DMS 273 (cell line): ENCODE measurements at regions not wholly inside any gene's neighbourhood (a gene's known extent, or its start where the extent isn't known, plus 50 kb on each side); places are given as distances from the start of the nearest gene placed in this dataset.

ENCODE experiments used
- DNase-seq: peaks from one replicate; lab custom pipeline; 2025; ENCODE audit not compliant: unreplicated experiment; lab: John Stamatoyannopoulos, UW

DNA sequence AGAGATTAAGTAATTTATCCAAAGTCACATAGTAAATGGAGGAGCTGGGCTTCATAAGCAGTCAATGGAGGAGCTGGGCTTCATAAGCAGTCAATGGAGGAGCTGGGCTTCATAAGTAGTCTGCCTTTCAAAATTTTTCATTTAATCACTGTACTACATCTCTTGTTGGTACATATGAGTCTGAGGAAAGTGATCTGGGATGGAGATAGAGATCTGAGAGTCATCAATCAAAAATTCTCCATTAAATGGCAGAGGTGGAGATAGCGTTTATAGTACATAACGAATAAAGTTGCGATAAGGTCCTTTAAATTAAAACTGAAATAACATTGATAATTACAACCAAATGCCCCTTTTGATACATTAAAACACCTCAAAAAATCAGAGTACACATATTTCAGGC lies 189.3 kb downstream of the KLF5 start:
- DNase-seq, result no peak

DNA sequence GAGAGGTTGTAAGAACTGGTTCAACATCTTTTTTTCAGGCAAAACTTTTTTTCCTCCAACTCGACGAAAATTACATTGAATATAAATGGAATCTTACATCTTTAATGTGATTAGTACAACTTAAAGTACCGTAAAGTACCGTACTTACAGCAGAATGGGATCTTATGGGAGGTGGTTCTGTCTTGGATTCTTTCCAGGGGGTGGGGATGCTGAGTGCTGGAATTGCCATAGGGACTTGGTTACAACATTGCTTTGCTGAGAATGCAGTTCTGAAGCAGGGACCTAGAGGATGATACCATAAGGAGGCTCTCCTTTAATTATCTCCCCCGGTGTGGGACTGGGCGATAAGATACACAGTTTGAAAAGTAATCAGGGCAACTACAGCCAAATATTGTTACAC lies 186.4 kb downstream of the KLF5 start:
- DNase-seq, result no peak

DNA sequence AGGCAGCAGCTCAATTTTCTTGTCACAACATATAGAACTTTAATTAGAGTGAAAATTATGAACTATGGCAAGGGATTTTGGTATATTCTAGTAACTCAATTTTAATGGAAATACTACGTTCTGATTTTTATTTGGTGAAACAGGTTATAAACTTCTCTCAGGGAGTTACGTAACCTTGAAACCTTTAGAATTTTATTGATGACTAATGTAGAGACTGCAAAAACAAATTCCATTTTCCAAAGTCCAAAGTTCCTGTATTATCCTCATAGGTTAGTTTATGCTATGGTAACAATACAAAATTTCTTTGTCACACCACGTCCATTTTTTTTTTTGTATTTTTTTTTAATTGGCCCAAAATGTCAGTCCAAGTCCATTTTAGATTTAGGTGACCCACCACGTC lies 185.7 kb downstream of the KLF5 start:
- DNase-seq, result no peak

DNA sequence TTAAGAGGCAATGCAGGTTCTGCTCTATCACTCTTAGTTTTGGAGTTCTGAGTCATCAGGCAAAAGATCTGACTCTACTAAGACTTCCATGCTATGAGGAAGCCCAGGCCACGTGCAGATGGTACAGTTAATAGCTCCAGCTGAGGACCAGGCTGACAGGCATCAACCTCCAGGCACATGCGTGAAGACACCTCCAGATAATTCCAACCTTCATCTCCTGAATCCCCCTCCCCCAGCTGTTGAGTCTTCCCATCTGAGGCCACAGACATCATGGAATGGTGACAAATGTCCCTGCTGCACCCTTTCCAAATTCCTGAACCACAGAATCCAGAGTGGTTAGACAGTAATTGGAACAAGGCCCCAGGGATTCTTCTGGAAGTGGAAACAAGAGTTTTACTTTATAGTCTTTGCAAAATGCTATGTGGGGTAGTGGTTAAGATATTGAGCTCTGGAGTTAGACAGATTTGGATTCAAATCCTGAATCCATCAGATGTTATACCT lies 183.8 kb downstream of the KLF5 start:
- DNase-seq, result no peak

DNA sequence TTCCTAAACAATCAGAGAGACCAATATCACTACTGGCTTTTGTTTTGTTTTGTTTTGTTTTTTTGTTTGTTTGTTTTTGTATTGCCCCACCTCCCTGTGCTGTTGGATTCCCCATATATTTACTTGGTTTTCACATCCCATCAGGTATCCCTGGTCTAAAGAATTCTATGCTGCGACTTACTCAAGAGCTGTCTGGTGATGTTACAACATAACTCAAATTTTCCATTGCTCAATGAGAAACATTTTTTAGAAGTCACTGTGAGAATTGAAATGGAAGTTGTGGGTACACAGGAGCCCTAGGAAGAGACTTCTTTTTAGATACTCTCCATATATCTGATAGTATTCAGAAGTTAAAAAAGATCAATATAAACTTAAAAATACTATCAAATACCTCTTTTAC lies 181.4 kb downstream of the KLF5 start:
- DNase-seq, result no peak

DNA sequence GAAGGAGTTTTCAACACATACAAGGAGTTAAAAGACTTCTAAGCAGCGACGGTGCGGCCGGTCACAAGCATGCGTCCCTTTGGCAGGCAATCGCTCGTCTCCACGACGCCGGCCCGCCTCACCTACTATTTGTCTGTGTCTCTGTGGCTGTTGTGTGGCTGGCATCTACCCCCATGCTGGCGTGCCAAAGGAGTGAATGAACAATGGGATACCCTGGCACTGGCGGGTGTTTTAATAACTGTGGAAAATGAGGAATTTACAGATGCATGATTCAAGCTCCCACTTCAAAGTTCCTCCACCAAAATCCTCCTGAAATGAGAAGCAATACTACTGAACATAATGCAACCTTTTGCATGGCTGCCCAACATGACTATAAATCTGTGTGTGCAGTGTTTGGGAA lies 176.6 kb downstream of the KLF5 start:
- no peak for DNase-seq

DNA sequence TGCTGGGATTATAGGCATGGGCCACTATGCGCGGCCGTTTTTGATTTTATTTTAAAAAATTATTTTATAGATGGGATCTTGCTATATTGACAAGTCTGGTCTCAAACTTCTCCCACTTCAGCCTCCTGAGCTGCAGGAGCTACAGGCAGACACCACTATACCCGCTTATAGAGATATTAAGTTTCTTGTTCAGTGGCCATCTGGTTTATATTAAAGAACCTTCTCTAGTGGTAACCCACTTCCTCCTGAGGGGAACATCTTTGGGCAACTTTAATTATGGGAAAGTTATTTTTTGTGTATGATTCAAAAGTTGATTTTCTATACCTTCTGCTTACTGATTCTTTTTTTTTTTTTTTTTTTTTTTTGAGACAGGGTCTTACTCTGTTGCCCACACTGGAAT lies 172.7 kb downstream of the KLF5 start:
- no peak for DNase-seq

DNA sequence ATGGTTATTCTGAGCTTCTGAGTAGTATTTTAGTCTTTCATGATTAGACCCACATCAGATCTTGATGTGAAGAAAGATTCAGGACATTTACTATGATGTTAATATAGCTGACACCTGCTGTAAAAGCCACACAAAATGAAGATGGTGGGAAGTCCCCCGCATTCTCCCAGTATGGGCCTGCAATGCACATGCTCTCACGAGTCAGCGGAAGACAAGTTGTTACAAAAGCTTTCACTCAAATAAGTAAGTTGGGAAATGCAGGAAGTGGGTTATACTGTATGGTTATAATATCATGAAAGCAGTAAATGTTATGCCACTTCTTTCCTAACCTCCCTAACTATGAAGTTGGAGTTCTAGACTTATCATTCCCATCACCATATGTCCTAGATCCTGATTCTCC lies 171.9 kb downstream of the KLF5 start:
- DNase-seq, result no peak

DNA sequence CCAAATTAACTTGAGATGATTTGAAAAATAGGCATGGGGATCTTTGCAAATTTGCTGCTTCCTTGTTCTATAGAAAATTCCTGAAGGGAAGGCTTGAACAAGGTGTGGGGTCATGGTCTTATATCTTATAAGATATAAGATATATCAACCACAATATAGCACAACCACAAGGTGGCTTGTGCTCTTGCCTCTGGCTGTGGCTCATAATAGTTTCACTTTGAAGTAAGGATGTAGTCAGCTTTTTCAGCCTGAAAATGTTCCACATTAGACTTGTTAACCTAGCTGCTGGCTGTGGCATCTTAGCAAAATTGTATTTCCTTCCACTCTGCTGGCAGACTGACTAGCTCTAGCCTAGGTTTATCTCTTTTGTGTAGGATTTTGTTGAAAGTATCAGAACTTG lies 169.7 kb downstream of the KLF5 start:
- DNase-seq, result no peak

DNA sequence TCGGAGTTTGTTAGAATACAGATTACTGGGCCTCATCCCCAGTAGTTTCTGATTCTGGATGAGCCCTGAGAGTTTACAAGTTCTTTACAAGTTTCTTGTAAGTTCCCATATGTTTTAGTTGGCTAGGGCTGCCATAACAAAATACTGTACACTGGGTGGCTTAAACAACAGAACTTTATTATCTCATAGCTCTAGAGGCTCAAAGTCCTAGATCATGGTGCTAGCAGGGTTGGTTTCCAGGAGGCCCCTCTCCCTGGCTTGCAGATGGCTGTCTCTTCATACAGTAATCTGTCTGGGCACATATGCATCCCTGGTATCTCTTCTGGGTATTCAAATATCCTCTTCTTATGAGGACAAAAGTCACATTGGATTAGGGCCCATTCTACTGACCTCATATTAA lies 167.2 kb downstream of the KLF5 start:
- no peak for DNase-seq

DNA sequence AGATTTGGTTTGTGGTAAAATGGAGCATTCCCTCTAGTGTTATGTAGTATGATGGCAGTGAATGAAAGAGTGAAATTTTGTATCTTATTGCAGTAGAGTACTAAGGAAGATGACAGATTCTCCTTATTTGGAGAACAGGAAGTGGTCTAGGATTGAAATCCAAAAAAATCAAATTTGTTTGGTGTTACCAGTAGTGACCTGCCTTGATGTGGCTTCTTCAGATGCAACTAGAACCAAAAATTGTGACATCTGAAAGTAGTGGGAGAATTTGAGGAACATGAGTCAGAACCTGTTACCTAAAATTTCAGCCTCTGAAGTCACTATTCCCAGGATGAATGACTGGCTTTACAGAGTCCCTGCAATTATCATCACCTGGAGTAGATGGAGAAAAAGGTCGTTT lies 165.9 kb downstream of the KLF5 start:
- DNase-seq, result no peak

DNA sequence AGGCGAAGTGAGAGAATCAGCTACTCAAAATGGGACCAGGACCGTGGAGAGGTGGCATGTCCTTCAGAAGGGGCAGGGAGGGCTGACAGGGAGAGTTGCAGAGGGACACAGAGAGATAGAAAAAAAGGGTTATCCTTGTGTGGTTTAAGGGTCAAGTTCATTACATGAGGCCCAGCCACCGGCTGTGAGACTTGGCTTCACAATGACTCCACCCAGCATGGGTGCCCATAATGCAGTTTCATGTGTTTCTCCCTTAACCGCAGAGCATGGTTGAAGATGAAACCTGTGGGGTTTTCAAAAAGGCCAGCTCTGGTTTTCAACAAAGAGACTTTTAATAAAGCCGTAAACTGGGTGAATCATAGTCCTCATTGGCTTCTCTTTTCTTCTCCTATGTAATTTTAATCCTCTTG lies 164.6 kb downstream of the KLF5 start:
- DNase-seq, result no peak

DNA sequence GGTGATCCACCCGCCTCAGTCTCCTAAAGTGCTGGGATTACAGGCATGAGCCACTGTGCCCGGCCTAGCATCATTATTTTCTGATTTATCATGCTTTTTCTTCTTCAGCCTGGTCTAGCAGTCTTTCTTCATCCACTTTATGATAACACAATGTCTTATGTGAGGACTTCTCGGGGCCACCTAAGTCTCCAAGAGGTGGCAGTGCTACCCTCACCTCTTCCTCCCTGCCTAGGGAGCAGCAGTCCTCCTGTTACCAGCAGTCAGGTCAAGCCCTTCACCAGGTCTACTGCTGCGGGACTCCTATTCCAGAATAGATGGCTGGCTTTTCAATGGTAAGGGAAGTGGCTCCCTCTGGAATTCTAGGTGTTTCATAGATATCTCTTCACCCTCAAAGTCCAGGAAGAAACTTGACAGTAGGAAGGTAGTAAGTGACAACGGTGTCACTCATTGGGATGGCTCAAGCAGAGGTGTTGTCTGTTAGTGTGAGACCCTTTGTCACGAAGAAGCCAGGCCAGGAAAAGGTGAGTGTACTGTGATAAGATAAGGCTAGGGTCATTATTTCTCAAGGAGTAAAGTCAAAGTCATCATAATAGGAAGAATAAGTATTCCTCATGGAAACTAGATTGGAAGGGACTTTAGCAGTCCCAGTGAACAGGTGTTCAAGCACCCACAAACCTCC lies 164.0 kb downstream of the KLF5 start:
- no peak for DNase-seq

DNA sequence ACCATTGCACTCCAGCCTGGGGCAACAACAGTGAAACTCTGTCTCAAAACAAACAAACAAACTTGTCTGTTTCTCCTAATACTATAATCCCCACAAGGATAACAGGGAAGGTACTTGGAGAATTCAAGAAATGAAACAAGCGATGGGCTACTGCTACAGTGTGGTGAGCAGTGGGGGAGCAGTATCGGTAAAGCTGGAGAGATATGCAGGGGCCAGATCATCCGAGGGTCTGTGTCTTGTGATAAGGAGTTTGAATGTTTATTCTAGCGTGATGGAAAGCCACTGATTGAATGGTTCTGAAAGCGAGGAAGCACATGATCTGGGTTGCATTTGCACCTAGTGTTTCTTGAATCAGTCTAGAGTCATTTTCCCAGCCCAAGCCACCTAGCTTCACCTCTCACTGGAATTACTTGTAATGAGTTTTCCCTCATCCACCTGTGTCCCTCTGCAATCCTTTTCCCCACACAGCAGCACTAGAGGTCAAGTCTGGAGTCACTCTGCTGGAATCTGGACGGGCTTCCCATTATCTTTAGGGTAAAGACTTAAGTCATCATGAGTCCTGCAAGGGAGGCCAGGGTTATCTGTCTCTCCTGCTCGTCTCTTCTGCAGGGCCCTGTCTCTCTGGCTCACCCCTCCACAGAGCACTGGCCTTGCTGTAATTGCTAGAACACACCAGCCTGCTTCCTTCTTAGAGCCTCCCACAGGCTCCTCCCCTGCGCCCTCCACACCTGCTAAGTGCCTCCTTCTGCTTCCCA lies 162.3 kb downstream of the KLF5 start:
- DNase-seq, result no peak

DNA sequence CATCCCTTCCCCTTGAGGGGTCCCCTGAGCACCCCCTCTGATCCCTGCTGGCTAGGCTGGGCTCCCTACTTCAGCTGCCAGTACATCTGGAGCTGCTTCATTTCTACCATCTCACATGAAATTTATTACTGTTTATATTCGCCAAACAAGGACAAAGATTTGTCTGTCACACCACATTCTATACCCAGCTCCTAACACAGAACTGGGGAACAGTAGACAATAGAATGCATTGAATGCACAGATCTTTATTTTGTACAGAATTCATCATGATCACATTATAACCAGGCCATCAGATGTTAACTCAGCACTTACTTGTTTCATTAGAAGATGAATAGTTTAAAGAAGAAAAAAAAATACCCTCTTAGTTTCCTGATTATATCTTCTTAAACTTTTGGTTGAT lies 159.4 kb downstream of the KLF5 start:
- no peak for DNase-seq

DNA sequence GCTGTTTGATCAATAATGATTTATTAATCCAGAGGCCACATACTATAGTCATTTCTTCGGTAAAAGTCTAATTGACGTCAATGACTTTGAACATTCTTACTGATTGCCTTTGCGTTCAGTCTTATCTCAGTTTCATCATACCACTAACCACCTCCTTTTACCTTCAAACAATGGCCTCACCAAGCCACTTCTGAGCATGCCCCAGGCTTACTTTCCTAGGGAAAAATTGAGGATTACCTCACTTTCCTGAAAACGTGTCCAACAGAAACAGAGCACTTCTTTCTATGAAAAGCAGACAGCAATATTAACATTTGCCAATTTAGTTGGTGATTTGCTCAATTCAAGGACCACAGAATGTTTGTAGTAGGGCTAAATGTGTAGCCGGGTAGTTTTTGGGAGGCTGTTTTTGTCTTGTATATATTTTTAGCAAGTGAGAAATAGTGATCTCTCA lies 157.6 kb downstream of the KLF5 start:
- no peak for DNase-seq

DNA sequence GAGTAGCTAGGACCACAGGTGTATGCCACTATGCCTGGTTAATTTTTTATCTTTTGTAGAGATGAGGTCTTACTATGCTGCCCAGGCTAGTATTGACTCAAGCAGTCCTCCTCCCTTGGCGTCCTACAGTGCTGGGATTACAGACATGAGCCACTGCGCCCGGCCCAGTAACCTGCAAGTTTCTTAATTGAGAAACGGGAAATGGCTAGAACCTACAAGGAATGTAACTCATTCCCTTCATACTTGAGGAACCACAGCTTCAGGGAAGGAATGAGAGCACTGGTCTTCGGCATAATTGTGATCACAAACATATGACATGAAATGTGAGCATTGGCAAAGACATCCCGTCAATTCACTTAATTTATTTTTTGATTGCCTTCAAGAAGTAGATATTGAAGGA lies 157.0 kb downstream of the KLF5 start:
- no peak for DNase-seq

DNA sequence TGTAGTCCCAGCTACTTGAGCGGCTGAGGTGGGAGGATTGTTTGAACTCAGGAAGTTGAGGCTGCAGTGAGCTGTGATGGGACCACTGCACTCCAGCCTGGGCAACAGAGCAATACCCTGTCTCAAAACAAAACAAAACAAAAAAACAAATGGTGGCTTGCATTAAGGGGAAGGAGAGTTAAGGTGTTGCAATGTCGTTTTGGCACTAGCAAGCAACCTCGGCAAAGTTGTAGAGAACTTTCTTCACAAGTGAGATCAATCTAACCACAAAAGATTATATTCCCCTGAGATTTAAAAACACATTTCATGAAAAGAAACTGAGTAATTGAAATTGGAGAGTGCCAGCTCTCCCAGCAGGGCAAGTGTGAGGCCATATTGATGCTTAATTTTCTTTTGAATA lies 153.7 kb downstream of the KLF5 start:
- DNase-seq, result no peak

DNA sequence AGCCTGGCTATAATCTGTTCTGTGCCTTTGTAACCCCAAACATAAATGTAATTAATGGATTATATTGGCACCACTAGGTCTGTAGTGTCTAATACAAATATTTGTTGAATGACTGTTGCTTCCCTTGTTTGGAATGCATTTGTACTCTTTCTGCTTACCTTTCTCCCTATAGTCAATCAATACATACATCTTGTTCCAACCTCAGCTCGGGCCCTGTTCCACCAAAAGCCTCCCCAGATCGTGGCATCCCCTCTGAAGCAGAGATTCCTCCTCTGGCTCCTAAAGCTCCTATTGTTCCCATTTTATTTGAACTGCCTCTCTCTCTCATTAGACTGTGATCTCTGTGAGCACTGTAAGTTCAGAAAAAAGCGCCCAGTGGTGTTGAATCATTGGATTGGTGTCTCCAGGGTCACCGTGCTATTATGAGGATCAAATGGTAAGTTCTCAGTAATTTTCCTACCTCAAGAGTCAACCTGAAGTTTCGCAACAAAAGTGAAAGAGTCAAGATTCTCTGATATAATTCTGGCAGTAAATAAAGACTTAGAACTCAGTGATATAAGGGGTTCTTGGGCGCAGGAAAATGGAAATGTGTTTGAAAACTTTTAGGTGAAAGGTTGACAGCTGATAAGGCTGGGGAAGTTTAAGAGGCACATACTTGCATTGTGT lies 151.5 kb downstream of the KLF5 start:
- no peak for DNase-seq

DNA sequence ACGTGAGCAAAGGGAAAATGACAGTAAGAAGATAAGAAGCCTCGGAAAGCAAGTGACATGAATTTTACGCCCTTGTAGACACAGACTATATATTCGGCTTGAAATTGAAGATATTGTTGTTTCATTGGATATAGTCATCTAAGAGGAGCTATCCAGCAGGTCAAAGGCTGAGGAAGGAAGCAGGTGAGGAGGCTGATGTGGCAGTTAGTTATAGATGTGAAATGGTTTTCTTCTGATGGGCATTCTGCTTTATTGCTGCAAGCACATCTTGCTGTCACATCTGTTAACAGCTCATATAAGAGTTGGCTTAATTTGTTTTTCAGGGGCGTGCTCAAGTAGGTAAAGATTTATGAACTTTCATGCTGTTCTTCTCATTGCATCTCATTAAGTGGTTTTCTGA lies 146.1 kb downstream of the KLF5 start:
- no peak for DNase-seq

DNA sequence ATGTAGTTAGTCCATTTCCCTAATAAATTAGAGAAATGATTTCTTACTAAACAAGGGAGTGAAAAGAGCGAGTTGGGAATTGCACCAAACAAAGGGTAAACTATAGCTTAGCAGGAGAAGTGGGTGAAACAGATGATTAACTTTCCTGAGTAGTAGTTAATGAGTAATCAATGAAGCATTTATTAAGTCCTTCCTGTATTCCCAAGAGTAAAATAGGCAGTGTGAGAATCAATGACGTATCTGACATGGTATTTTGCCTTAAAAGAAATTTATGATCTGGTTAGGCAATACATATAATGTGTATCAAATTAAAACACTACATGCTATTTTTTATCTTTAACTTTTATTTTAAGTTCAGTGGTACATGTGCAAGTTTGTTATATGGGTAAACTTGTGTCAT lies 142.8 kb downstream of the KLF5 start:
- no peak for DNase-seq

DNA sequence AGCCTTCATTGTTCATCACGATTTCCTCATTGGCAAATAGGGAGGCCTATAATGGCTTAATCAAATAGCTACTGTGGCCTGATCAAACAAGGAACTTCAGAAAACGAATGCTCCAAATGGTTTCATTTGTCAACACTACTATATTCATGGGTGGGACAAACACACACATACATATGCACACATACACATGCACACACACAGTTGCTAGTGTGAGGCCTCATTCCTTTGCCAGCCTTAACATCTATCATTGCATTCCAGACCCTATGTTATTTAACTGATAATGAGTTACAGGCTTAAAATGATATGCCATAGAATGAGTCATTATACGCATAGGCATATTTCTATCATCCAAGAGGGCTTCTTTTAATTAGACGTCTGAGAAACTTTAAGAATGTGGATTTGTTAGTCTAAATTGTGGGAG lies 140.2 kb downstream of the KLF5 start:
- DNase-seq, result no peak
